IMR-90 (cell line): ENCODE measurements at regions not wholly inside any gene's neighbourhood (a gene's known extent, or its start where the extent isn't known, plus 50 kb on each side); places are given as distances from the start of the nearest gene placed in this dataset.

Experiments
- ATAC-seq: fragments of 200-7000 bp; cut with Tn5 transposase; 2 replicates; pipeline ENCODE4 v1.9.1; 2020; ENCODE audit warnings: low read depth, mild to moderate bottlenecking, moderate library complexity
- BruUV-seq: library from RNA; stranded (reverse); fragments of 400-500 nt; replicated peaks from 2 replicates; lab custom pipeline; 2021; lab: Mats Ljungman, UMichigan
- CTCF ChIA-PET: fragments of 300-600 bp; formaldehyde crosslinking; extraction: SDS; loops from one replicate; lab custom pipeline; 2021; ENCODE audit warnings: antibody characterized with exemption; lab: Yijun Ruan, JAX
- POLR2A ChIA-PET: fragments of 300-600 bp; sonication (Branson Sonifier 250); formaldehyde crosslinking; loops from one replicate; lab custom pipeline; 2022; ENCODE audit warnings: antibody characterized with exemption; ENCODE audit not compliant: unreplicated experiment; lab: Charles Lee
- DNase-seq: peaks from one replicate; pipeline ENCODE4 v3.0.0; 2013
- H2AFZ ChIP-seq: replicated peaks from 2 replicates; pipeline ENCODE3; 2013; ENCODE audit warnings: low read length, mild to moderate bottlenecking; ENCODE audit not compliant: poor library complexity
- H2AK5ac ChIP-seq: 2 replicates; pipeline ENCODE4 v1.6.1; 2013; ENCODE audit warnings: low read depth, low read length, inconsistent platforms
- H2AK9ac ChIP-seq: replicated peaks from 2 replicates; pipeline ENCODE3; 2013; ENCODE audit warnings: mild to moderate bottlenecking, low read depth, low read length, moderate library complexity; ENCODE audit not compliant: poor library complexity
- H2BK120ac ChIP-seq: 2 replicates; pipeline ENCODE4 v1.6.1; 2013; ENCODE audit warnings: low read depth, low read length, inconsistent platforms
- H2BK15ac ChIP-seq: 3 replicates; pipeline ENCODE4 v1.6.1; 2013; ENCODE audit warnings: low read depth, low read length, inconsistent platforms
- H2BK20ac ChIP-seq: 2 replicates; pipeline ENCODE4 v1.6.1; 2013; ENCODE audit warnings: low read depth, mild to moderate bottlenecking, inconsistent platforms, low read length, moderate library complexity
- H2BK5ac ChIP-seq: 2 replicates; pipeline ENCODE4 v1.6.1; 2013; ENCODE audit warnings: mild to moderate bottlenecking, low read depth, low read length, inconsistent platforms; ENCODE audit not compliant: poor library complexity, severe bottlenecking
- H3K14ac ChIP-seq: replicated peaks from 2 replicates; pipeline ENCODE4 v1.6.1; 2013; ENCODE audit warnings: low read depth, low read length, inconsistent platforms
- H3K18ac ChIP-seq: 2 replicates; pipeline ENCODE4 v1.6.1; 2013; ENCODE audit warnings: low read depth, low read length, control low read depth
- H3K23ac ChIP-seq: 2 replicates; pipeline ENCODE4 v1.6.1; 2013; ENCODE audit warnings: low read depth, low read length, inconsistent platforms
- H3K27ac ChIP-seq: 2 replicates; pipeline ENCODE4 v1.5.1; 2013; ENCODE audit warnings: mild to moderate bottlenecking, control low read depth, low read length; ENCODE audit not compliant: insufficient read depth
- H3K27me3 ChIP-seq: 2 replicates; pipeline ENCODE4 v1.6.1; 2013; ENCODE audit warnings: low read length; ENCODE audit not compliant: control insufficient read depth, insufficient read depth
- H3K36me3 ChIP-seq: 2 replicates; pipeline ENCODE4 v1.6.1; 2013; ENCODE audit warnings: low read length, mixed read lengths; ENCODE audit not compliant: control insufficient read depth, insufficient read depth
- H3K4ac ChIP-seq: 2 replicates; pipeline ENCODE4 v1.6.1; 2013; ENCODE audit warnings: low read depth, low read length, inconsistent platforms
- H3K4me1 ChIP-seq: 2 replicates; pipeline ENCODE4 v1.6.1; 2013; ENCODE audit warnings: low read length, mixed read lengths; ENCODE audit not compliant: control insufficient read depth, insufficient read depth
- H3K4me2 ChIP-seq: 2 replicates; pipeline ENCODE4 v1.6.1; 2013; ENCODE audit warnings: low read depth, mild to moderate bottlenecking, control low read depth, low read length, moderate library complexity
- H3K4me3 ChIP-seq: 2 replicates; pipeline ENCODE4 v1.5.1; 2013; ENCODE audit warnings: low read depth, mild to moderate bottlenecking, control low read depth, low read length, moderate library complexity; ENCODE audit not compliant: insufficient read depth
- H3K56ac ChIP-seq: 2 replicates; pipeline ENCODE4 v1.6.1; 2013; ENCODE audit warnings: low read length, inconsistent platforms; ENCODE audit not compliant: insufficient read depth; ENCODE audit errors: extremely low read depth
- H3K79me1 ChIP-seq, 2 experiments: 2 replicates each; pipeline ENCODE4 v1.6.1; 2013; ENCODE audit warnings: low read length in 2 of 2, inconsistent platforms in 1 of 2, low read depth in 1 of 2
- H3K9ac ChIP-seq: 2 replicates; pipeline ENCODE4 v1.6.1; 2013; ENCODE audit warnings: low read depth, low read length, control low read depth
- H3K9me1 ChIP-seq: 2 replicates; pipeline ENCODE4 v1.6.1; 2013; ENCODE audit warnings: low read length, inconsistent platforms; ENCODE audit not compliant: insufficient read depth
- H3K9me3 ChIP-seq: 2 replicates; pipeline ENCODE4 v1.6.1; 2013; ENCODE audit warnings: low read length; ENCODE audit not compliant: control insufficient read depth, insufficient read depth
- H4K20me1 ChIP-seq: 2 replicates; pipeline ENCODE4 v1.6.1; 2013; ENCODE audit warnings: low read length, inconsistent platforms; ENCODE audit not compliant: insufficient read depth
- H4K5ac ChIP-seq: 2 replicates; pipeline ENCODE4 v1.6.1; 2013; ENCODE audit warnings: mild to moderate bottlenecking, low read depth, low read length, control low read depth
- H4K8ac ChIP-seq, 2 experiments: 2 replicates each; pipeline ENCODE4 v1.6.1; 2013; ENCODE audit warnings: low read depth in 2 of 2, low read length in 2 of 2, control low read depth in 1 of 2, inconsistent platforms in 1 of 2
- H4K91ac ChIP-seq: 2 replicates; pipeline ENCODE4 v1.6.1; 2013; ENCODE audit warnings: low read depth, low read length, inconsistent platforms; ENCODE audit not compliant: insufficient read depth
- BHLHE40 ChIP-seq: fragments of 150-350 bp; IDR thresholded peaks from 2 replicates; pipeline ENCODE4 v1.6.1; 2016; ENCODE audit warnings: mild to moderate bottlenecking, low read depth, low read length
- CEBPB ChIP-seq: IDR thresholded peaks from 2 replicates; pipeline ENCODE4 v1.6.1; 2012; ENCODE audit warnings: low read depth, low read length, improper control_type of control experiment
- CHD1 ChIP-seq: IDR thresholded peaks from 2 replicates; pipeline ENCODE4 v1.6.1; 2012; ENCODE audit warnings: low read depth, low read length, improper control_type of control experiment
- CTCF ChIP-seq: conservative IDR thresholded peaks from 2 replicates; pipeline ENCODE4 v1.5.1; 2012; ENCODE audit warnings: mild to moderate bottlenecking, low read depth, low read length, improper control_type of control experiment
- ELK1 ChIP-seq: fragments of 150-350 bp; IDR thresholded peaks from 2 replicates; pipeline ENCODE4 v1.6.1; 2016; ENCODE audit warnings: low read depth, mild to moderate bottlenecking, low read length, moderate library complexity, borderline replicate concordance
- FOS ChIP-seq: fragments of 150-350 bp; IDR thresholded peaks from 2 replicates; pipeline ENCODE4 v1.6.1; 2016; ENCODE audit warnings: low read depth, low read length
- MAFK ChIP-seq: IDR thresholded peaks from 2 replicates; pipeline ENCODE4 v1.6.1; 2012; ENCODE audit warnings: low read depth, low read length, improper control_type of control experiment
- MAZ ChIP-seq: IDR thresholded peaks from 2 replicates; pipeline ENCODE4 v1.6.1; 2012; ENCODE audit warnings: low read depth, mild to moderate bottlenecking, low read length, improper control_type of control experiment, moderate library complexity, borderline replicate concordance
- MXI1 ChIP-seq: IDR thresholded peaks from 2 replicates; pipeline ENCODE4 v1.6.1; 2012; ENCODE audit warnings: low read depth, mild to moderate bottlenecking, low read length, moderate library complexity, borderline replicate concordance
- NFE2L2 ChIP-seq: fragments of 150-350 bp; IDR thresholded peaks from 2 replicates; pipeline ENCODE4 v1.6.1; 2016; ENCODE audit warnings: low read depth, mild to moderate bottlenecking, low read length
- POLR2A ChIP-seq: IDR thresholded peaks from 2 replicates; pipeline ENCODE4 v1.6.1; 2012; ENCODE audit warnings: mild to moderate bottlenecking, low read depth, low read length
- RAD21 ChIP-seq: IDR thresholded peaks from 2 replicates; pipeline ENCODE4 v1.6.1; 2012; ENCODE audit warnings: low read length, improper control_type of control experiment
- RCOR1 ChIP-seq: IDR thresholded peaks from 2 replicates; pipeline ENCODE4 v1.6.1; 2012; ENCODE audit warnings: mild to moderate bottlenecking, low read length, improper control_type of control experiment; ENCODE audit not compliant: insufficient replicate concordance
- RFX5 ChIP-seq: IDR thresholded peaks from 2 replicates; pipeline ENCODE4 v1.8.0; 2012; ENCODE audit warnings: low read depth, mild to moderate bottlenecking, low read length, moderate library complexity
- SMC3 ChIP-seq: fragments of 150-350 bp; IDR thresholded peaks from 2 replicates; pipeline ENCODE4 v1.6.1; 2016; ENCODE audit warnings: low read depth, mild to moderate bottlenecking, antibody characterized with exemption, low read length, moderate library complexity
- USF2 ChIP-seq: fragments of 150-350 bp; IDR thresholded peaks from 2 replicates; pipeline ENCODE4 v1.6.1; 2017; ENCODE audit warnings: mild to moderate bottlenecking, antibody characterized with exemption, low read length, low read depth
- WGBS, 2 experiments: methylation state at CpG; one replicate each; pipeline versions ENCODE4 v1.1.5 to v1.1.7; 2013; ENCODE audit warnings: missing lambda C conversion rate in 2 of 2; ENCODE audit not compliant: insufficient read length in 1 of 2; ENCODE audit errors: extremely low coverage in 2 of 2; 5-methylcytosine and 5-hydroxymethylcytosine counted together
- dilution Hi-C: fragments of 300-500 bp; cut with HindIII; formaldehyde crosslinking; loops from one replicate; pipeline ENCODE4 v1.14.3; 2018; ENCODE audit warnings: low sequenced_read_pairs; ENCODE audit not compliant: unreplicated experiment
- in situ Hi-C: fragments of 300-500 bp; cut with MboI; formaldehyde crosslinking; loops from 3 replicates; pipeline ENCODE4 v1.14.3; 2019; ENCODE audit warnings: low sequenced_read_pairs, inconsistent platforms, mixed read lengths
- intact Hi-C: fragments of 100-400 bp; cut with micrococcal nuclease; formaldehyde crosslinking; loops from 2 replicates; pipeline ENCODE4 v1.10.0; 2022

- H3K4ac ChIP-seq, result no peak overlapping the region
- dilution Hi-C loops, result no loop called here
- TF ChIP-seq SMC3 (no peak), MAFK (no peak), NFE2L2 (no peak), RCOR1 (no peak), BHLHE40 (no peak), CEBPB (no peak), FOS (no peak), CHD1 (no peak), CTCF (no peak), RAD21 (no peak), ELK1 (no peak), USF2 (no peak), POLR2A (no peak), RFX5 (no peak), MXI1 (no peak), MAZ (no peak)
- H3K14ac ChIP-seq, result no peak overlapping the region
- no peak overlapping the region for H2BK15ac ChIP-seq
- H3K27me3 ChIP-seq, result peaks cover 4% of the 10 kb centered on the region
- ChIA-PET CTCF (no interaction called here), POLR2A (no interaction called here)
- H4K20me1 ChIP-seq, result no peaks in the 10 kb centered on the region
- no peak overlapping the region for H4K5ac ChIP-seq
- H3K79me1 ChIP-seq, result no peaks in the 10 kb centered on the region
- no peak overlapping the region for H3K27ac ChIP-seq
- WGBS, 2 experiments, result no CpG with 5 or more reads among the region's 8 CpGs
- no peak overlapping the region for H3K56ac ChIP-seq
- H3K18ac ChIP-seq, result no peak overlapping the region
- H3K36me3 ChIP-seq, result no peaks in the 10 kb centered on the region
- H3K4me3 ChIP-seq, result no peak overlapping the region
- intact Hi-C loops, result no loop called here
- H3K4me1 ChIP-seq, result no peaks in the 10 kb centered on the region
- no peak overlapping the region for H4K91ac ChIP-seq
- H3K9me1 ChIP-seq, result no peaks in the 10 kb centered on the region
- no peak overlapping the region for H2AK5ac ChIP-seq
- in situ Hi-C loops, result no loop called here
- no peak overlapping the region for H4K8ac ChIP-seq
- no peak for ATAC-seq
- H3K9ac ChIP-seq, result no peak overlapping the region
- no peak overlapping the region for H3K4me2 ChIP-seq
- H2BK20ac ChIP-seq, result no peak overlapping the region
- BruUV-seq, result no TSS peak
- no peak overlapping the region for H2AFZ ChIP-seq
- H2BK120ac ChIP-seq, result no peak overlapping the region
- H2AK9ac ChIP-seq, result no peak overlapping the region
- H2BK5ac ChIP-seq, result no peak overlapping the region
- no peak overlapping the region for H3K23ac ChIP-seq
- no peak for DNase-seq
- H3K9me3 ChIP-seq, result no peaks in the 10 kb centered on the region
Measured at GRCh38 chr12:114221136-114221833, 184.7 kb downstream of the TBX5 start.
